Suppressor macrophage (primary cell): ENCODE measurements at regions not wholly inside any gene's neighbourhood (a gene's known extent, or its start where the extent isn't known, plus 50 kb on each side); places are given as distances from the start of the nearest gene placed in this dataset.
A peak's percentile ranks its signal among the peaks of the same experiment; 100 is the strongest.

Experiments used
- DNase-seq, 4 experiments: peaks; one replicate each; pipeline ENCODE4 v3.0.0-alpha.2; 2020 to 2022

DNA sequence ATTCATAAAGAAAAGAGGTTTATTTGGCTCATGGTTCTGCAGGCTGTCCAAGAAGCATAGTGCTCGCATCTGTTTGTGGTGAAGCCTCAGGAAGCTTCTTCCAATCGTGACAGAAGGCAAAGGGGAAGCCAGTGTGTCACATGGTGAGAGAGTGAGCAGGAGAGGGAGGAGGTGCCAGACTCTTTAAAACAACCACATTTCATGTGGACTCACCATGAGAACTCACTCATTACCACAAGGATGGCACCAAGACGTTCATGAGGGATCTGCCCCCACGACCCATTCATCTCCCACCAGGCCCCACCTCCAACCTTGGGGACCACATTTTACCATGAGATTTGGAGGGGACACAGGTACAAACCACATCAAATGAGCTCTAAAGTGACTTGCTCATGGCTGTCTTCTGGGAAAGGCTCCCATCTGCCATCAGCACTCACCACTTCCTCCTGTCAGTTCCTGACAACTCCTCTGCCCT, 327.3 kb upstream of the TLE3 start:
- peak; percentile 25 to 47 (median 38) for DNase-seq

GRCh38 chr15:70423267-70423666, 325.6 kb upstream of the TLE3 start:
- DNase-seq, result no peak

DNA sequence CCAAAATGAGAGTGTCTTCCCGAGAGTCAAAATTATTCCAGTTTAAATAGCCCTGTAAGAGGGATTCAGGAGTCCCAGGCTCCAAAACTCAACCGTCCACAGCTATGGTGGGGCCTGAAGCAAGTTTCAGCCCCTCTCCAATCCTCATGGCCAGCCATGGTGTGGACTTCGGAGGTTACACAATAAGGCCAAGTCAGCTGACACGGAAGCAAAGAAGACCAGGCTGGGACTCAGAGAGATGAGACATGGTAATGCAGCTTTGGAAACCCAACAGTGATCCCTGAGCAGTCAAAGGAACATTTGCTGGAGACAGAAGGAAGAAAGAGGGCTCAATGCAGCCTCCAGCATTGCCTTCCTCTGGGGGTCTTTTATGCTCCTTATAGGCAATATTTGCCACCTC, 324.6 kb upstream of the TLE3 start:
- DNase-seq, result no peak

- DNase-seq, result no peak
Observed at GRCh38 chr15:70420948-70421482, 323.3 kb upstream of the TLE3 start.

GRCh38 chr15:70420086-70420947, 322.6 kb upstream of the TLE3 start:
- DNase-seq, result no peak

GRCh38 chr15:70418943-70419342, 321.2 kb upstream of the TLE3 start:
- no peak for DNase-seq

DNA sequence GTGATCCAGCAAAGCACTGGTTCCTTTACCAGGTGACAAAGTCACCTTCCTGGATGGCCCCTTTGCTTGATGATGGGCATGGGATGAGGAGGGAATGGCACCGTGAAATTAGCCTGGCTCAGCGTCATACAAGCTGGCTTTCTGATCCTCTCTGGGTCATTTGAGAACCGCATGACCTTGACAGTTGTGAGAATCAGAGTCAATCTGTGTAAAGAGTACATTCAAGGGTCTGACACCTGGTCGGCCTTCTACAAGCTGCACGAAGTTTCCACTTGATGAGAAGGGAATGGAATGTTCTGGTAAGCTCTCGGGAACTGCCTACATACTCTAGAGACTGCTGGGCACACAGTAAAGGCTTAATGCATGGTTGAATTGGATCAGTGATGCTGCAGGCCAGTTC, 319.8 kb upstream of the TLE3 start:
- DNase-seq, result no peak

- DNase-seq, result no peak
Observed at GRCh38 chr15:70416829-70417228, 319.1 kb upstream of the TLE3 start.

- DNase-seq, result no peak
Observed at GRCh38 chr15:70415398-70415797, 317.7 kb upstream of the TLE3 start.

GRCh38 chr15:70414626-70415025, 316.9 kb upstream of the TLE3 start:
- DNase-seq, result no peak

DNA sequence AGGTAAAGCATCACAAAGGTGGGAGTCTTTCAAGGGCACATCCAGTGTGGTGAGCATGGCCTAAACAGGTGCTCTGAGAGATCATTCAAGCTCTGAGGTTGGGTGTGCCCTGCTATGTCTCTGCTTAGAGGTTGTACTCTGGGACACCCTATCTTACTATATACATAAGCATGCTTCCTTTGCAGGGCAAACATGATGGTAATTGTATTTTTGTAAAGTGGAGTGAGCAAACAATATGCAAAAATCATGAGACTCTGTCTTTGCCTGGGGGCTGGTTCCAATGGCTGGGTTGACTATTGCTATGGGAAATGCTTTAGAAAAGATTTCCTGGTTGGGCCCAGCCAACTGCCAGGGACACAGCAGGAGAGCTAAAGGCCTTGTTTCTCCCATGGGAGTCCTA, 315.1 kb upstream of the TLE3 start:
- DNase-seq, result no peak

DNA sequence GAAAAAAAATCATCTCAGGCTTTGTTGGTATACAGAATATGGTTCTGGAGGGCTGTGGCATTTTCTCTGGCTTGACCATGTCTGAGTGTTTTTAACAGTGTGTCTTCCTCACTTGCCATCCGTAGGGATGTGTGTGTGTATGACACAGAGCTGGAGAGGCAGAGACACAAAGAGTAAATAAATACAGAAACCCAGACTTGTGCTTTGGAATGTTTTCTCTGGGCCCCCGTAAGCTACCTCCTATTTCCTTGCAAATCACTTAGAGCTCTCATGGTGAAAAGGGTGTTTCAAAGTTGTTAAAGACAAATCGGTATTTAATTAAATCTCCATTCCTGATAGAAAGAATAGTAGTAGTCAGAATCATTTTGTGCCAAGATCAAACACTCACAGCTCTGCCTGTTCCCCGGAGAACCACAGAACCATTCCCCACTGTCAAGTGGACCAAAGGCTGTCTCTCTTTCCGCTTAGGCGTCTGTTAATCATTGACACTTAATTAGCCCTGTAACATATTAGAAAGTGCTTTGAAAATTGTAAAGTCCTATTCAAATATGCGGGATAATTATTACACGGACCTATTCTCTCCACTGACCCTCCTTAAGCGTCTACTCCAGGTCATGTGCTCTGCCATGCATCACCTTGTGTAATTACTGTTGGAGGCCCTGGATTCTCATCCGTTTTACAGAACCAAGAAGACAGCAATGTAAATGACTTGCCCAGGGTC, 313.6 kb upstream of the TLE3 start:
- no peak for DNase-seq

- DNase-seq, result no peak
Observed at GRCh38 chr15:70410371-70410985, 312.8 kb upstream of the TLE3 start.

GRCh38 chr15:70409388-70409787, 311.7 kb upstream of the TLE3 start:
- no peak for DNase-seq

DNA sequence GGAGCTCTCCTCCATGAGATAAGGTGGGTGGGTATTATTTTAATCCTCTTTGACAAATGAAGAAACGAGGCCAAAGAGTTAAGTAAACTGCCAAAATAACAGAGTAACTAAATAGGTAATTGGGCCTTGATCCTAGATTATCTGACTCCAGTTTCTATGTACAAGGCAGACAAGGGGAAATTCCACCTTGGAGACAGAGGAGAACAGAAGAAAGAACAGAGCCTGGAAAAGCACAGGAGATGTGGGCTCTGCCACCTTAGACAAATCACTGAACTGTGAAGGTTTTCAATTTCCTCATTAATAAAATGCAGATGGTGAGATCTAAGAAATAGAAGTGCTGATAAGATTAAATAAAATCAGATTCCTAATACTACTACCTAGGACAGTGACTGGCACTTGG, 310.2 kb upstream of the TLE3 start:
- DNase-seq, result no peak

DNA sequence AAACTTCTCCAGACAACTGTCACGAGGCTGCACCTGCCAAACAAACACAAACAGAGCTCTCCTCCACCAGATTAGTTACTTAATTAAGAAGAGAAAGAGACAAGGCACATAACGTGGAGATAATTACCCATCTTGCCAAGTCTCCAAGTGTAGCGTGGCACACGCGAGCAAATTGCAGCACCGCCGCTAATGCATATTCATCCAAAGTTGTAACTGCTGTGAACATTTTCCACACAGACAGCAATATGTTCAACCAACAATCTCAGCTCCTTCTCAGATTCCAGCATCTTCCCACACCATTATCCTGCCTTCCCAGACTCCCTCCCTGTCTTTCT, 309.6 kb upstream of the TLE3 start:
- DNase-seq, result no peak

DNA sequence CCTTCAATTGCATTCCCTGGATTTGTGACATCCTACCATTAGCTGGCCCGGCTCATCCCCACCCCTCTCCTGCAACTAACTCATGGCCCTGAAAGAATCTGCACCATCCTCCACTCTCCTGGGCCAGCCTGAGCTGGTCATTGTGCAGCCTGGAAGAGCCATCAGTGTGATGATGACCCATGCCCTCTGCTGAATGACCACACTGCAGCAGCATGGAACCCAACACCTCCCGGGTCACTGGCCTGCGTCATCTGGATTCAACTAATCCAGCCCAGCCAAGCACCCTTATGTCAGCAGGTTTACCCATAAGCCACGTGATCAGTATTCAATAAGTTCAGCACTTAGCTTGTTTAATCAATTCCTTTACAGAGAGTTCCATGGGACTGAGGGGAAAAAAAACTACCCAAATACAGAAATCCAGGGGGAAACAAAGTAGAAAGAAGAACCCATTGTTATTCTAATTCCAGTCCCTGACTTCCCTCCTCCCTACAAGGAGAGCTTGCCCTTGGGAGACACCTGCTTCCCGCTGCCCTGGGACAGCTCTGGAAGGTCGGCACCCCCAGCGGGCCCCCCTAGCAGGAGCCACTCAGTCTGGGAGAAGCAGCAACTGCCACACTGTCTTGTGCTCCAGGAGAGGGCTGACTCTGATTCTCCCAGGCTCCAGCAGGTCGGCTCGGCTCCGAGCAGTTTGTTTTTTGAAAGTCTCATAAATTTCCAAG, 309.1 kb upstream of the TLE3 start:
- no peak for DNase-seq

DNA sequence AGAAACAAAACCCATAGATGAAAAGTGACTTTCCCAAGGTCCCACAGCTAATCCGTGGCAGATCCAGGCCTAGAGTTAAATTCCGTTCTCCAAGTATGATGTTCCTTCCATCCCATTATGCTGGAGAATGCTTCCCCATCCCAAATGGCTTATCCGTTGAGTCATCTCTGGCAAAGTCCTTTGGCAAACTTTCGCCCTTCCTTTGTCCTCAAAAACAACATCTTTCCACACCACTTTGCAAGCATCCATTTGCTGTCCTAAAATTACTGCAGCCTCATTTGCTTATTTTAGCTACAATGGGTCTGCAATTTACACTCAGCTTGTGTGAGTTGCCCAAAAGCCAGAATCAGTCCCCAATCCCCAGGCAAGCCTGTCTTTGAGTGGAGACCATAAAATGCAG, 304.0 kb upstream of the TLE3 start:
- DNase-seq, result no peak

DNA sequence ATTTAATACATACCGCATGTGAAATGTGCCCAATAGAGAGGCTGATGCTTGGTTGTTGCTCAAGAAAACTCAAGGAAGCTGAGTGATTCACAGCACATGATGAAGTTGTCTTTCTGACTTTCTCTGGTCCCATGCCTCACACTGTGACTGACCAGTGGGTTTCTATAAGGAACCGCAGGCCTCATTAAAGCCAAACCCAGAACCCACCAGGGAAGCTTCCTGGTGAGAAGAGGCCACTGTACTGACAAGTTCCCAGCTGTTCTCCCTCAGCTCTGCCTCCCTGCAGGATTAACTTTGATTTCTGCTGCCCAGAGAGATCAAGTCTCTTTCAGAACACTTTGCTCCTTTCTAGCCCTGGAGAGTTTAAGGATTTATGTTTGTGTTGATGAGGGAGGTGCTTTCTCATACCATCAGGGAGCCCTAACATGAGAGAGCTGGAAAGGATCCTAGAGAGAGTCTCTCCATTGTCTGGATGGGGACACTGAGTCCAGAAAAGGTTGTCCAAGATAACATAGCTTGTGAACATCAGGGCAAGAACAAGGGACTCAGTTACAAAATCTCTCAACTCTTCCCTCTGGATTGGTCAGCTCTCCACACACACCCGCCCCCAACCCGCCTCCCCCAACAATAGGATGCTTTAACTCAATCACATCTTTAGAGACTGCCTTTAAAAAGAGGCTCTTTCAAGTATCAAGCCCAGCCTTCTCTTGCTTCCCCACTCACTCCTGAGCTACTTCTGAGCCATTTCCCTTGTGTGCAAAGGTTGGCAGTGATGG, 303.2 kb upstream of the TLE3 start:
- DNase-seq, result peak; percentile 40 to 60 (median 50)

- no peak for DNase-seq
Observed at GRCh38 chr15:70399204-70399603, 301.5 kb upstream of the TLE3 start.

GRCh38 chr15:70398694-70399093, 301.0 kb upstream of the TLE3 start:
- no peak for DNase-seq

DNA sequence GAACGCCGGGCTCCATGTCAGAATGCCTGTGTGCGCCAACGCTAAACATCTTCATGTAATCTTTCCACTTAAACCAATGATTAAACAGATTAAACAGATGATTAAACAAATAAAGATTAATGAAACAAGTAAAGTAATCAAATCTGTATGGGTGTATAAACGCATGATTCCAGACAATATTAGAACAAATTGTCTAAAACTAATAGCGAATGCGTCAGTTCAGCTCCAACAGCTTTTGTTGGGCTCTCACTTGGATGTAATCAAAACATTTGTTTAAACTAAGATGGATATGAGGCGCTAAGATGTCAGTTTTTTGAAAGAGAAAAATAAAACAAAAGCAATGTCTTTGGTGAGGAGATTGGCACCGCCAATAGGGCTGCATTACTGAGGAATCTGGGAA, 299.1 kb upstream of the TLE3 start:
- DNase-seq, result no peak
